Activated CD8-positive, alpha-beta T cell treated with anti-CD3 and anti-CD28 coated beads for 36 hours (primary cell): ENCODE measurements at regions not wholly inside any gene's neighbourhood (a gene's known extent, or its start where the extent isn't known, plus 50 kb on each side); places are given as distances from the start of the nearest gene placed in this dataset.

ENCODE experiments used
- ATAC-seq: fragments of 200-7000 bp; cut with Tn5 transposase; one replicate; pipeline ENCODE4 v1.10.0; 2021; ENCODE audit warnings: mild to moderate bottlenecking, moderate library complexity
- CTCF ChIA-PET: fragments of 350-600 bp; sonication (Branson Sonifier 250); formaldehyde crosslinking; loops from one replicate; lab custom pipeline; 2021; ENCODE audit warnings: antibody characterized with exemption; lab: Charles Lee
- POLR2A ChIA-PET: fragments of 350-600 bp; sonication (Branson Sonifier 250); formaldehyde crosslinking; loops from one replicate; lab custom pipeline; 2021; ENCODE audit warnings: antibody characterized with exemption; lab: Charles Lee
- DNase-seq: peaks from one replicate; pipeline ENCODE4 v3.0.0-alpha.2; 2020
- H3K27ac Mint-ChIP-seq: one replicate; pipeline ENCODE4 v1.8.0; 2021; ENCODE audit warnings: mild to moderate bottlenecking, mixed read lengths
- H3K27me3 Mint-ChIP-seq: one replicate; pipeline ENCODE4 v1.8.0; 2021; ENCODE audit warnings: mixed read lengths
- H3K36me3 Mint-ChIP-seq: one replicate; pipeline ENCODE4 v1.8.0; 2021; ENCODE audit warnings: low read depth, mixed read lengths
- H3K4me1 Mint-ChIP-seq: one replicate; pipeline ENCODE4 v1.8.0; 2021; ENCODE audit warnings: low read depth, mixed read lengths
- H3K4me3 Mint-ChIP-seq: one replicate; pipeline ENCODE4 v1.8.0; 2021; ENCODE audit warnings: mild to moderate bottlenecking, moderate library complexity, mixed read lengths
- H3K9me3 Mint-ChIP-seq: one replicate; pipeline ENCODE4 v1.8.0; 2021; ENCODE audit warnings: mixed read lengths
- intact Hi-C: fragments of 100-400 bp; cut with micrococcal nuclease; formaldehyde crosslinking; loops from one replicate; pipeline ENCODE4 v1.10.0; 2022
- TF ChIP-seq, protein P1 (sequence below): fragments of 200-600 bp; IDR thresholded peaks from one replicate; pipeline ENCODE4 v1.8.0; 2022; ENCODE audit warnings: antibody characterized with exemption, mild to moderate bottlenecking

DNA sequence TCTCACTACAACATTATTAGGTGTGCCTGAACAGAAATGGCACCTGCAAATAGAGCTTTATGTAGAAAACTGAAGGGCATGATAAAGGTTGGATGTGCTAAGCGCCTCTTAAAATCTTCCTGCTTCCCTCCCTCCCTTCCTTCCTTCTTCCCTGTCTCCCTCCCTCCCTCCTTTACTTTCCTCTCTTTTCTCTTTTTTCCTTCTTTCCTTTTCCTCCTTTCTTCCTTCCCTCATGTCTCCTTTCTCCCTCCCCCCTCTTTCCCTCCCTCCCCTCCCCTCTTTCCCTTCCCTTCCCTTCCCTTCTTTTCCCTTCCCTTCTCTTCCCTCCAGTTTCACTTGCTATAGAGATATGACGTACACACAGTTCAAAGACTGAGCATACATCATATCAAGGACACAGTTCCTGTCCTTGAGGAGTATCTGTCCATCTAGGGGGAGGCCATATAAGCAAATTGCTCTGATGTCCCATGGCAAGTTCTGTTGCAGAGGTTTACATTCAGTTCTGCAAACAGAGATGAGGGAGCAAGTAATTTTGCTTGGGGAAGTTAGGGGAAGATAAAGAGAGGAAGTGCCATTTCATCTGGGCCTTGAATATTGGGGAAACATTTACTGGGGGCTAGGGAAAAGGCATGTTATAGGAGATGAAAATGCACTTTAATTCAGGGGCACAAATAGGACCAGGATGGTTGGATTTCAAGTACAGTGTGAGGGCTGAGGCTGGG, 79.0 kb upstream of the EEF1E1 start:
- Mint-ChIP-seq H3K4me3 (no peak overlapping the region), H3K27me3 (peaks cover 23% of the 10 kb centered on the region), H3K9me3 (no peaks in the 10 kb centered on the region), H3K4me1 (no peaks in the 10 kb centered on the region), H3K27ac (no peak overlapping the region), H3K36me3 (no peaks in the 10 kb centered on the region)
- TF ChIP-seq, protein P1, sequence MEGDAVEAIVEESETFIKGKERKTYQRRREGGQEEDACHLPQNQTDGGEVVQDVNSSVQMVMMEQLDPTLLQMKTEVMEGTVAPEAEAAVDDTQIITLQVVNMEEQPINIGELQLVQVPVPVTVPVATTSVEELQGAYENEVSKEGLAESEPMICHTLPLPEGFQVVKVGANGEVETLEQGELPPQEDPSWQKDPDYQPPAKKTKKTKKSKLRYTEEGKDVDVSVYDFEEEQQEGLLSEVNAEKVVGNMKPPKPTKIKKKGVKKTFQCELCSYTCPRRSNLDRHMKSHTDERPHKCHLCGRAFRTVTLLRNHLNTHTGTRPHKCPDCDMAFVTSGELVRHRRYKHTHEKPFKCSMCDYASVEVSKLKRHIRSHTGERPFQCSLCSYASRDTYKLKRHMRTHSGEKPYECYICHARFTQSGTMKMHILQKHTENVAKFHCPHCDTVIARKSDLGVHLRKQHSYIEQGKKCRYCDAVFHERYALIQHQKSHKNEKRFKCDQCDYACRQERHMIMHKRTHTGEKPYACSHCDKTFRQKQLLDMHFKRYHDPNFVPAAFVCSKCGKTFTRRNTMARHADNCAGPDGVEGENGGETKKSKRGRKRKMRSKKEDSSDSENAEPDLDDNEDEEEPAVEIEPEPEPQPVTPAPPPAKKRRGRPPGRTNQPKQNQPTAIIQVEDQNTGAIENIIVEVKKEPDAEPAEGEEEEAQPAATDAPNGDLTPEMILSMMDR, result no peak
- intact Hi-C loops, result no loop called here
- CTCF ChIA-PET, result no interaction called here
- POLR2A ChIA-PET, result no interaction called here
- no peak for DNase-seq
- ATAC-seq, result no peak

DNA sequence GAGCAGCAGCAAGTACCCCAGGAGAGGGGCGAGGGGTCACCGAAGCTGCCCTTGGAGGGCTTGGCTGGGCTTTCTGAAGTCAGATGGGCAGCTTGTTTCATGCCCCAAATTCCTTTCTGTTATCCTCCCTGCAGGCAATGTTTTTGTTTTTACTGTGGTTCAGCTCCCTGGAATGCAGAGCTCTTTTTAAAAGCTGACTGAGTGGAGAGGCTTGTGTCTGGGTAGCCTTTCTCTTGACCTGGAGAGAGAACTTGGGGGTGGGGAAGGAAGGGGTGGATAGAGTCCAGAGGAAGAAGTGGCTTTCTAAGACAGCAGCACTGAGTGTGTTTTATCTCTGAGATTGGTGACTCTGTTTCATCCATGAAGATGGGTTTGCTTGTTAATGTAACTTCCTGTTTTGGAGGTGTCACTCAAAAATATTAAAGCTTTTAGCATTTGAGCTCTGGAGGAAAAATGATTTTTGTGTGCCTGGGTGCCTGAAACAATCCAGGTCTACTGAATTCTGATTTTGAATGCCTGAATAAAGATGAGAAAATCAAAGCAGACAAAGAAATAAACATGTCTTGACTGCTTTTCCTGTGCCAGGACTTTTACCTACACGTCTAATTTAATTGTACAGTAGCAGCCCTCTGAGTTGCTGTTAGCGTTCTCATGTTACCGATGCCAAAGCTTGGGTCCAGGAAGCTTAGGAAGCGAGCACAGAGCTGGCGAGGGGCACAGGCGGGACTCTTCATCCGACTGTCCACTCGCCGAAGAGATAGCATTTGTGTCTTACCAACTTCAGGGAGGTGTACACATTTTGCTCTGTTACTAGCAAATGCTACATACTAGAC, 78.2 kb upstream of the EEF1E1 start:
- Mint-ChIP-seq H3K4me3 (no peak overlapping the region), H3K27ac (no peak overlapping the region), H3K36me3 (no peaks in the 10 kb centered on the region), H3K27me3 (peaks cover 21% of the 10 kb centered on the region), H3K4me1 (no peaks in the 10 kb centered on the region), H3K9me3 (no peaks in the 10 kb centered on the region)
- CTCF ChIA-PET, result no interaction called here
- intact Hi-C loops, result no loop called here
- DNase-seq (no peak), ATAC-seq (no peak)
- TF ChIP-seq, protein P1, result no peak
- POLR2A ChIA-PET, result no interaction called here

DNA sequence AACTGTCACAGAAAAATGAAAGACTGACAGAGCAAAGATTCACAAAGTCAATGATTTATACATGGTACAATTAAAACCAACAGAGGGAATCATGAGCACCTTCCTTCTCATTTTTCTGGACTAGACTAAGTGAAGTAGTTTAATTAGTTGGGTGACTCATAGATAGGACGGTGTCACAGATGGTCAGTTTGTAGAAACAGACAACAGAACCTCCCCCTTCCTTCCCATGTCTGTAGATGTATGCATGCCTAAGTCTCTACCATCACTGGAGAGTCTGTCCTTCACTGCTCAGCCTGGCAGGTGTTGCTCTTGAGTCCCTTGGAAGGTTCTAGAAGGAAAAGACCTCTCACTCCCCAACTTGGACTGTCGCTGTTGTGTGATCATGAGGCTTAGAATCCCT, 75.4 kb upstream of the EEF1E1 start:
- DNase-seq (no peak), ATAC-seq (no peak)
- ChIA-PET CTCF (no interaction called here), POLR2A (no interaction called here)
- Mint-ChIP-seq H3K36me3 (no peaks in the 10 kb centered on the region), H3K27me3 (peaks cover 16% of the 10 kb centered on the region), H3K4me3 (no peak overlapping the region), H3K27ac (no peak overlapping the region), H3K4me1 (no peaks in the 10 kb centered on the region), H3K9me3 (no peaks in the 10 kb centered on the region)
- TF ChIP-seq, protein P1, result no peak
- intact Hi-C loops, result no loop called here

DNA sequence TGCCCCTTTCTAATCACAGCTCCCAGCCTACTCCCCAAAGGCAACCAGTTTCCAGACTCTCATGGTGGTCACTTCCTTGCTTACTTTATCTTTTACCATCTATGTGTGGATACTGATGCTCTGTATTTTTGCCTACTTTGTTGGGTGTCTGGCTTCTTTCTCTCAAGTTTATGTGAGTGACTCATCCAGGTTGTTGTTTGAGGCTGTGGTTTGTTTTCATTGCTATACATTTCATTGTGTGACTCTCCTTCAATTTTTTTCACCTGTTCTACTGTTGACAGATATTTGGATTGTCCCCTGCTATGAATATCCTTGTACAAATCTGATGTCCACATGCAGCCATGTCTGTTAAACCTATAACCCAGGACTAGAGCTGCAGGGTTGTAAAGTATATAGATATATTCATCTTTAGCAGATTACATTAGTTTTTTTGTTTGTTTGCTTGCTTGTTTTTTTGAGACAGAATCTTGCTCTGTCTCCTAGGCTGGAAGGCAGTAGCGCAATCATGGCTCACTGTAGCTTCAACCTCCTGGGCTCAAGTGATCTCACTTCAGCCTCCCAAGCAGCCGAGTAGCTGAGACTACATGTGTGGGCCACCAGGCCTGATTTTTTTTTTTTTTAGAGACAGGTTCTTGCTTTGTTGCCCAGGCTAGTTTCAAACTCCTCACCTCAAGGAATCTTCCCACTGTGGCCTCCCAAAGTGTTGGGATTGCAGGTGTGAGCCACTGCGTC, 72.9 kb upstream of the EEF1E1 start:
- CTCF ChIA-PET, result no interaction called here
- no peak for DNase-seq
- Mint-ChIP-seq H3K9me3 (no peaks in the 10 kb centered on the region), H3K4me3 (no peak overlapping the region), H3K4me1 (no peaks in the 10 kb centered on the region), H3K27ac (no peak overlapping the region), H3K36me3 (no peaks in the 10 kb centered on the region), H3K27me3 (peaks cover 13% of the 10 kb centered on the region)
- TF ChIP-seq, protein P1, result no peak
- ATAC-seq, result no peak
- intact Hi-C loops, result no loop called here
- POLR2A ChIA-PET, result no interaction called here

DNA sequence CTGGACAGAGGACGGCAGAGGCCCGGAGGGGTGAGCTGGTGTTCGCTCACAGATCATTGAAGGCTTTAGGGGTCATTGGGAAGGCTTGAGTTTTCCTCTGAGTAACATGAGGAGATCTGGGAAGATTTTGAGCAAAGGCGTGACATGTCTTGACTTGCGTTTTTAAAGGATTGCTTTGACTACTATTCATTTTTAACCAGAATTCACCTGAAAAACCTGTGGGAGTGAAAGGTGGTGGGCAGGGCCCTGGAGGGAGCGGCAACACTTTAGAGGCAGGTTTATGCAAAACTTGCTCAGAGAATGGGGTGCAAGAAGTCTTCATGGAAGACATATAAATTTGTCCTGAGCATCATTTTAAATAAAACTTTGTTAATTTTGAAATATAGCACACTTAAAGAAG, 72.2 kb upstream of the EEF1E1 start:
- H3K9me3 Mint-ChIP-seq, result no peaks in the 10 kb centered on the region
- ATAC-seq (no peak), DNase-seq (no peak)
- H3K27me3 Mint-ChIP-seq, result peaks cover 13% of the 10 kb centered on the region
- TF ChIP-seq, protein P1, result no peak
- no peaks in the 10 kb centered on the region for H3K36me3 Mint-ChIP-seq
- no peak overlapping the region for H3K4me3 Mint-ChIP-seq
- no peaks in the 10 kb centered on the region for H3K4me1 Mint-ChIP-seq
- no peak overlapping the region for H3K27ac Mint-ChIP-seq
- intact Hi-C loops, result no loop called here
- POLR2A ChIA-PET, result no interaction called here
- CTCF ChIA-PET, result no interaction called here
